NCI-H2107 treated with DMSO at 0.1 percent for 48 hours (cell line): ENCODE measurements at regions not wholly inside any gene's neighbourhood (a gene's known extent, or its start where the extent isn't known, plus 50 kb on each side); places are given as distances from the start of the nearest gene placed in this dataset.
"Not testable (repeated sequence)": the region's sequence is repeated elsewhere in the genome, so short reads cannot be mapped to it uniquely, and the experiment has no call there.

Source experiments
- DNase-seq: peaks from one replicate; lab custom pipeline; 2025; ENCODE audit not compliant: unreplicated experiment; lab: John Stamatoyannopoulos, UW

DNA sequence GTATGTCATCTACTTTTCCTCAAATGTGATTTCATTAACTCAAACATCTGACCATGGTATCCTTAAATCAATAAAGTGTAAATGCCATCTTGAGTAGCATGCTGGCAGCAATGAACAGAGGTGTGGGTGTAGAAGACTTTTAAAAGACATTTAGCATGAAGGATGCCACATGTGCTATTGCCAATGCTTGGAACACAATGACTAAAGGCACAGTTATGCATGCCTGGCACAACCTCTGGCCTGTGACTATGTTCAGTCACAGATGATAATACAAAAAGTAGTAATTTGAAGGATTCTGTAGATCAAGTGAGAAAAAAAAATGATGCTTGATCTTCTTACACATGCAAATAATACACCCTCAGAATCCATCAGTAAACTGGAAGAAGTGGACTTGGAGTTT, 938.9 kb upstream of the ADGRL4 start:
- no peak for DNase-seq

DNA sequence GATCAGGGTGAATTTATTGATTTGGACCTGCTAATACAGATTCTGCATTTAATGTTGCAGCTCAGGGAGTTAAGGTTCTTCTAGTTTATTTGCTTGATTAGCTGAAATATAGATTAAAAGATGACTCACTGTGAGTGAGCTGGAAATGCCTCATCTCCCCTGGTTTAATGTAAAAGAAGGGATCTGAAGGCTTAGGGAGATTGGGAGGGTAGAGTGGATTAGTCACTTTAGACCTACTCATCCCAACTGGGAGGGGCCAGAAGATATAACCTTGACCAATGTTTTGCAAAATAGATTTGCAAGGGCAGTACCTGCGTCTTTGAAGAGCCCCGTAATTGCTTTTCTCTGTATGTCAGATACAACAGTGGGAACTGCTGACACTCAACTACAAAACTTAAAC, 922.8 kb upstream of the ADGRL4 start:
- no peak for DNase-seq

DNA sequence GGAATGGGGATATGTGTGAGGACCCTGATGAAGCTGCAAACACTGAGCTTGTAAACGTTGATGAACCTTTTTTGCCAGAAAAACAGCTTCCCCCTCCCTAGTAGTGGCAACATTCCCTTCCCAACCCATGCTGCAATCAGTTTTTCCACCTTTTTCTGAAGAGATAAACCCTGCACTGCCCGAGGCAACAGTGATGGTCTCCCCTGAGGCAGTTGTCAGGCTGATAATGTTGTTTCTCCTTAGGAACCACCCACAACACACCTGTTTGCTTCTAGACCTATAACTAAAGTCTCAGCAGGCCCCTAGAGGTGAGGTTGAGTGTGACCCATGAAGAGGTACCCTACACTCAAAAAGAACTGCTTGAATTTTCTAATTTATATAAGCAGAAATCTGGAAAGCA, 922.4 kb upstream of the ADGRL4 start:
- no peak for DNase-seq

DNA sequence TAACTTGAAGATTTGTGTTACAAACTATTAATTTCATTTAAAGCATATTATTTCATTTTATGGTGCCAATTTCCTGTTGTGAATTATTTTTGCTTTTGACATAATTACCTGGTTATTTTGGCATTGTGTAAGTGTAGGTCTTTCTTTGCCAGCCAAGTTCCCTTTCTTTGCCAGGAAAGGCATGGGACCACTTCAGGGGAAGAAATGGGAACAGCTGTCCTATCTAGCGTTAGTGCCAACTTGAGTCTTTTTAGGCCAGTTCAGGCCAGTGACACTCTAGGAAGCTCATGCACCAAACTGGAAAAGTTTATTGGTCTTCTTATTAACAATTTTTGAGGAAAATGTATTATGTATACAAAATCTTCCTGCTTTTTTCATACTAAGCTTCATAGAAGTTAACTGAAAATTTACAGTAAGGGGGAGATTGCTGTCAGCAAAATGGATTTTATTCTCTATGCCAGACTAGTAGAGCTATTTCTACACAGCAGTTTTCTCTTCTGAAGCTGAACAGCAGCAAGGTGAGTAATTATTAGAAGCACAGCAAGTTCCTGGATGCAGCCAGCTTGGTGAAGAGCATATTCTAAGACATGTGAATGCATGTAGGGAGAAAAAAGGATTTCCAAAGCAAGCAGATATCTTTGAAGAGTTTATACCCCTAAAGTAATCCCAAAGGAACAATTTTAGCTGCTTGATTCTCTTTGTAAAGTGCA, 914.6 kb upstream of the ADGRL4 start:
- no peak for DNase-seq

DNA sequence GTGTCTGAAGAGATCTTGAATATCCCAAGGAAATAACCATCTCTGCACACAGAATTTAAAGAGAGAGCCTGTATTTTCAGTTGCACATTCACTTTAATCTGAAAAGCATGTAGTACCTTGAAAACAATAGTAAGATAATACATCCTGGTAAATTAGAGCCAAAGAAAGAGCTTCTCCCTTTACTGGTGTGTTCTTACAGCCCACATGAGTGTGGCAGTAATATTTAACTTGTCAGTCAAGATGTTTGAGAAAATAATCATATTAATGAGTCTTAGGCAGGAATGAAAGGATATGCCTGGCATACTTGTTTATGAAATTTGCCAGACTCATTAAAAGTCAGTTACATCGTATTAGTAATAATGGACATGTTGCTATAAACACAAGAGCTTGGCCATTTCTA, 908.4 kb upstream of the ADGRL4 start:
- no peak for DNase-seq

DNA sequence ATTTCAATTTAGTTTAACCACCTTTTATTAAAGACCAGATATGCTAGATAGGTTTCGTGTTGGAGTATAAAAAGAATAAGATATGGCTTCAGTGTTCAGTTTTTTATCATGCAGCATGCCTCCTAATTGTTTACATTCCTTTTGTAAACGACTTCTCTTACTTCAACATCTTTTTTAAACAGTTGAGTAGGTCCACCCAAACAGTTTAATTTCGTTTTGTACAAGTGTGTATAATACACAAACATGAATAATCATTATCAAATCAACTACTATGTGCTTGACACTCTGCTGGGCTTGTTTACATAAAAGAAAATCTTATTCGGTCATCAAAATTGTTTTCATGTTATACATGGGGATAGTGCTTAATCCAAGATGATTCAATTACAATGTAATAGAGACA, 906.3 kb upstream of the ADGRL4 start:
- no peak for DNase-seq

DNA sequence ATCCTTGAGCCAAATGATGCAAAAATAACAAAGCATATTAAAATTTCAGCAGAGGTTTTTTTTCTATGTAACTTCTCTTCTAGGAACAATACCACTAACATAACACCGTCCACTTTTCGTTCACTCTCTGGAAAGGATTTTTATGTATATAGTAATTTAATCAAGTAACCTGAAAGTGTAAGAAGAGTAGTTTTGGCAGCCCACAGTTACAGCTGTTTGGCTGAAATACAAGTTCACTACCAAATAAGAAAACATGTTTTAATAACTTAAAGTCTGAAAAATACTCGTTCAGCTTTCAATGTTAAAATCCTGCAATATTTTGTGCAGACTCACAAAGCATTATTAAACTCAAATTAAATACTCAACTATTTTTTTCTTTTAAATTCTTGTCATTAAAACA, 896.8 kb upstream of the ADGRL4 start:
- no peak for DNase-seq

DNA sequence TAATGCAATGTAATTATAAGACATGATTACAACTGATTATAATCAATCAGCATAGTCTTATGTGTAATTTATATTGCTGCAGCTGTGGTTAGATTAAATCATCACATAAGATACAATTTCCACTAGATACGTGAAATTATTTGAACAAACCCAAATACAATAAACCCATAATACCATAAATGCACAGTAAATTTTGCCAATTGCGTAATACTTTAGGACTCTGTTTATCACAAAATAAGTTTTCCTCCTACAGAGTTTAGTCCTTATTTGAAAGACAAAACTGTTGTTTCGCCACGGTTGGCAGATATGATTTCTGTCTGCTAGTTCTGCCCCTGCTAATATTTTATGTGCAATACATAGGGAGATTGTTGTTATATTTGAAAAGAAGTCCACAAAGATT, 895.9 kb upstream of the ADGRL4 start:
- no peak for DNase-seq

DNA sequence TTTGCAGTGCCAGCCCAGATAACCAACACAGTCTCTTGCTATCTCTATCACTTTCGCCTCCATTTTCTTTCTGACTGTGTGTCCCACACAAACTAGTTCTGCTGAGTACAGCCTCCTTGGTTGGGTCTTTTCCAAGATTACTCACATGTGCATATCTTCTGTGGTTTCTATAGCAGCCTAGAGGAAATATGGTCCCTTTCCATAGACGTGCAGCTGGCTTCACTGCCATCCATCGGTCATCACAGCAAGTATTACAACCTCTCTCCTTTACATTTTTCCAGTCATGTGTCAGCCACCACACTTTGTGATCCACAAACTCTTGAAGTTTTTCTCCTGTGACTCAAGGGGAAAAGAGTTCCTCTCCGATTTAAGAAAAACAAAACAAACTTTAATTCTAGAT, 893.4 kb upstream of the ADGRL4 start:
- DNase-seq: no peak

DNA sequence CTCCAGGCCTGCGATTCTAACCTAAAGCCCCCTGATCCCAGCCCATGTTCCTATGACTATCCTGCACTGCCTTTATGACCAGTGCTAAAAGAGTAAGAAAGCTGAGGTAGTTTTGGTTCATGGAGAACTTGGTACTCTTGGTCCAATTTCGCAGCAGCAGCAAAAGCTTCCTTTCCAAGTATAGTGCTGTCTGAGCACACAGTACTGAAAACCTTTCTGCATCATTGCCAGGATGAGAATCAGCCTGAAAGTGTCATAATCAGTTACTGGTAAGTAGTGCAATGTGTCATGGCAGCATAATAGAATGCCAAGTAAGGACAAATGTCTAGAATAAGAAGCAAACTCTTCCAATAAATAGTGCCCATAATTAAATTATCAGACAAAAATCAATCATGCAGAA, 889.6 kb upstream of the ADGRL4 start:
- DNase-seq: no peak

DNA sequence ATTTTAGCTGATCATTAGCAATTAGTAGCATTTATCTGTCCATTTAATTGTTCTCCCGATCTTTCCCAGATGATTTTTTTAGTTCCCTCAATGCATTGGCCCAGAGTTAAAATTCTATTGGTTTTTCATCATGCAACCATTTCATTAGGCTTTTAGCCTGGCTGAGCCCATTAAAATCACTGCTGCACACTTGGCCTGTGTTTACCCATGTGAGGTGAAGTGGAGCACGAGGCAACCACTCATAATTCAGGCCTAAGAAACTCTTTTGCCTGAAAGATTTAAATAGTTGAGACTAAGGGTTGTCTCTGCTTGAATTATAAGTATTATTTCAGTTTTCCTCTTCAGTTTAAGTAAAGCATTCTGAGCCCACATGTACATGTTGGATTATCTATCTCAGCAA, 889.0 kb upstream of the ADGRL4 start:
- DNase-seq: no peak

DNA sequence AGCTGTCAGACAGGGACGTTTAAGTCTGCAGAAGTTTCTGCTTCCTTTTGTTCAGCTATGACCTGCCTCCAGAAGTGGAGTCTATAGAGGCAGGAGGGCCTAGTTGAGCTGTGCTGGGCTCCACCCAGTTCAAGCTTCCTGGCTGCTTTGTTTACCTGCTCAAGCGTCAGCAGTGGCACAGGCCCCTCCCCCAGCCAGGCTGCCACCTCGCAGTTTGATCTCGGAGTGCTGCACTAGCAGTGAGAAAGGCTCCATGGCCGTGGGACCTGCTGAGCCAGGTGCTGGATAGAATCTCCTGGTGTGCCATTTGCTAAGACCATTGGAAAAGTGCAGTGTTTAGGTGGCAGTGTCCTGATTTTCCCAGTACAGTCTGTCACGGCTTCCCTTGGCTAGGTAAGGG, 887.6 kb upstream of the ADGRL4 start:
- not testable (repeated sequence) for DNase-seq

DNA sequence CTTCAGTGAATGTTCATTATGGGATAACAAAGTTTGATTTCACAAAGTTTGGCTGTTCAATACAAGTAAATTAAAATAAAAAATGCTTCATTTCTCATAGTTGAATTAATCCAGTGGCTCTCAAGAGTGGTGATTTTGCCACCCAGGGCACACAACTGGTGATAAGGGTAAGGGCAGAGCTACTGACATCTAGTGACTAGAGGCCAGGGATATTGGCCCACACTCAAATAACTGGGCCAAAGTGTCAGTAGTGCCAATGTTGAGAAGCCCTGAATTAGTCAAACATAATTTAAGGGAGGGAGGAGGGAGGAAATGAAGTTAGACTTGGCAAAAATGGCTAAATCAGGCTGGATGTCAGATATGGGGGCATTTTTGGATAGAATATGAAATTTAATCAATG, 880.5 kb upstream of the ADGRL4 start:
- DNase-seq: no peak

DNA sequence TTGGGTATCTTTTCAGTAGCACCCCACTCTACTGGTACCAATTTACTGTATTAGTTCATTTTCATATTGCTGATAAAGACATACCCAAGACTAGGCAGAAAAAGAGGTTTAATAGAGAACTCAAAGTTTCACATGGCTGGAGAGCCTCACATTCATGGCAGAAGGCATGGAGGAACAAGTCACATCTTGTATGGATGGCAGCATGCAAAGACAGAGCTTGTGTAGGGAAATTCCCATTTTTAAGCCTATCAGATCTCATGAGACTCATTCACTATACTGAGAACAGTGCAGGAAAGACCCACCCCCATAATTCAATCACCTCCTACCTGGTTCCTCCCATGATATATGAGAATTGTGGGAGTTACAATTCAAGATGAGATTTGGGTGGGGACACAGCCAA, 878.6 kb upstream of the ADGRL4 start:
- no peak for DNase-seq

DNA sequence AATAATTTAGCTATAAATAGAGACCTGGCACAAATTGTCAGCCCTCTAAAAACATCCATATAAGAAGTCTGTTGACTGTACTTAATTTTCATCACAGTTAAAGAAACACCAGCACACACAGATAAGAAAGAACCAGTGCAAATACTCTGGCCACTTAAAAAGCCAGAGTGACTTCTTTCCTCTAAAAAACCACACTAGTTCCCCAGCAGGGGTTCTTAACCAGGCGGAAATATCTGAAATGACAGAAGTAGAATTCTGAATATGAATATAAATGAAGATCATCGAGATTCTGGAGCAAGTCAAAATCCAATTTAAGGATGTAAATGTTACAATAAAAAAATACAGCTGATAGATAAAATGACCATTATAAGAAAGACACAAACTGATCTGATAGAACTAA, 870.6 kb upstream of the ADGRL4 start:
- no peak for DNase-seq

DNA sequence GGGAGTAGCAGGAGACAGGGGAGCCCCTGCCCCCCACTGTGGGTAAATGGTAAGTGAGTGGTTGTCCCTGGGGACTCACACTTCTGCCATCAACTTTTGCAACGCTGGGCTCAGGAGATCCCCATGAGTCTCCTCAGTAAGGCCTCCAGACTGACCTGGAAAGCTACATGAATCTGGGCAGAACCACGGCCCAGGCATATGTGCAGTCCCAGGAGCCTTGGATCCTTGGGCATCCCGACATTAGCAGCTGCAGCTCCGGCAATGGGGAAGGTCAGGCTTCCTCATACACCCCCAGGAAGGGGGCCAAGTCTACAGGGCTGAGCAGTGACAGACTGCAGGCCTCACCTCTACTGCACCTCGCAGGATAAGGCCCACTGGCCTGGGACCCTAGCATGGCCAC, 868.7 kb upstream of the ADGRL4 start:
- no peak for DNase-seq

DNA sequence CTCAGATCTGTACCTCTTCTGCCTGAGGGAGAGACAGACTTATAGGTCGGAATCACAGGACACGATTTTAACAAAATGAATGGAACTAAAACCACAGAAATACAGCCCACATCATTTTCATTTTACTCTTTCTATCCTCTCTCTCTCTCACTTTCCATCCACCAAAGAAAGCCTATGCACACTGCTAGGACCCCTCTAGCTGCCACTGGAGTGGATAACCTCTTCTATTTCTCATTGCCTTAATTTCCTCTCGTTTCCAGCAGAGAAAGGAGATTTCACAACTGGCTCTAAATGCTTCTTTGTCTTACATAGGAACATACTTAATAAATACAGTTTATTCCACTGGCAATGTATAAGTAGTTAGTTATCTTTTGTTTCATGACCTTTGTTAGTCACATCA, 867.8 kb upstream of the ADGRL4 start:
- DNase-seq: no peak

DNA sequence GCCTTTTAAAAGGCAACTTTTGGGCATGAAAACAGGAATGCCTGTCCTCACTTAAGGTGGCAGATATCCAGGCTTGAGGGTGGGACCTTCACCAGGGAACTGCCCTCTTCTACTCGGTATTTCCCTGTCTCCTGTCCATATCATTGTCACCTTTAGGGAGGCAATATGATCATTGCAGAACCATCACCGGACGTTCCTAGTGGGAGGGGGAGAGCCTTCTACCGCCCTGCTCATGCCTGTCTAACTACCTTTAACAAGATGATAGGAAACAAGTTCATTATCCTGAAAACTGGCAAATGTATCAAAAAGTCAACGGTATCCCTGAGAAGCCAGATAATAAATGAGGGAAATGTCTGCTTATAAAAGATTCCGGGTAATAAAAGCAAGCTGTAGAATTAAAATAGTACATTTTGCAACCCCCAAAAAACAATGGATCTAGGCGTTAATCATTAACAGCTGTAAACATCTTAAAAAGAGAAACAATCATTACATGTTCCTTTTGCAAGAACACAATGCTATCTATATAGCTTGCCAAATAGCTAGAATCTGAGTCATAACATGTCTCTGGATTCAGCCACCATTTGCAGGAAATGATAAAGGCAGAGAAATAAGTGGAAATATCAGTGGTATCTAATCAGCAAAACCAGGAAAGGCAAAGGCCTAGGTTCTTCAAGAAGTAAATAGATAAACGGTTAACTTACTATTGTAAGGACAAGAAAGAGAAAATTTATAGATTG, 852.9 kb upstream of the ADGRL4 start:
- DNase-seq: no peak

DNA sequence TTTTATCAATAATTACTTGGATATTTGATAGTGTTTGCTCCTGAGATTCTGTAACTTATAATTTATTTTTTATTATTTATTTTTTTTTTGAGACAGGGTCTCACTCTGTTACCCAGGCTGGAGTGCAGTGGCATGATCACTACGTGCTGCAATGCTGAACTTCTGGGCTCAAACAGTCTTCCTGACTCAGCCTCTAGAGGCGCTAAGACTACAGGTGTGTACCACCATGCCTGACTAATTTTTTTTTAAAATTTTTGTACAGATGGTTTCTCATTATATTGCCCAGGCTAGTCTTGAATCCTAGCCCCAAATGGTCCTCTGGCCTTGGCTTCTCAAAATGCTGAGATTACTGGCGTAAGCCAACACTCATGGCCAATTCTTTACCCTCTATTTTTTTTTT, 845.5 kb upstream of the ADGRL4 start:
- DNase-seq: no peak

DNA sequence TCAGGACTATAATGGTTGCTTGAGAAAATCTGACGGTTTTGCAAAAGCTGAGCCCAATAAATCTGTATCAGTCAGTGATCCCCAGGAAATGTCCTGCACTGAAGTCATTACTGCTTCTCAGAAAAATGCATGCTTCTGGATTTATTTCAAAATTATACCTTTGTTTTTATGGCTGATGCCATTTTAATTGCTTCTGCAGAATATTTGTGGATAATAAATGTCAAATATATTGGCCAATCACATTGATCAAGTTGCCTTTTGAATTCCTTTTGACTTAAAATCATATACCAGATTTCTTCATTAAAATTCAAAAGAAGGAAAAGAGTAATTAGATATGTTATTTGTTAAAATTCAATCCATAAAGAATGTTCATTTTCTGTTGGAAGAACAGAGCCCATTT, 842.9 kb upstream of the ADGRL4 start:
- DNase-seq: no peak

DNA sequence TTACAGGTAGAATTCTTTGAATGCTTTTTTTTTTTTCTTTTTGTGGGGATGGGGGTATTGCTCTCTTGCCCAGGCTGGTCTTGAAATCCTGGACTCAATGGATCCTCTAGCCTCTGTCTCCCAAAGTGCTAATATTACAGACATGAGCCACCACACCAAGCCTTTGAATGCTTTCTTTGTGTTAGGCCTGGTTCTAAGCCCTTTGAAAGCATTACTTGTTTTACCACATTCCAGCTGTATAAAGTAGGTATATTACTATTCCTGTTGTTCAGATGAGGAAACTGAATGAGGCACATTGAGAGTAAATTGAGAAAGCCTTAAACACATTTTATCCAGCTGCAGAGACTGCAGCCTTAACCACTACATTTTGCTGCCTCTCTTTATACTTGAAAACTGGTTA, 841.8 kb upstream of the ADGRL4 start:
- DNase-seq: no peak

DNA sequence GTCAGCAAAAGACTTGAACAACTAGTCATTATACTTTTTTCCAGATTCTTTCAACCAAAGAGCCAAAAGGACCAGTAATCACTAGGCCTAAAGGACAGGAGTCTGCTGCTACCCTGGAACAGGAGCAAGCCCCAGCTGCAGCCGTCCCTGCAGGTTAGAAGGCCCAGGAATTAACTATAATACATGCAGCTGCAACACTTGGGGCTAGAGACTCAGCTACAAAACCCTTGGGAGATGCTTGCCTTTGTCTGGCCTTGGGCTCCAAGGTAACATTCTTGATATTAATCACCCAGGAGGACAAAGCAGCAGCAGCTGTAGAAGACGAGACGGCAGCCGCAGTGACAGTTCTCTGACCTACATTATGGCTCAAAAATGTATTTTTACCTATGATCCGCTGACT, 841.2 kb upstream of the ADGRL4 start:
- DNase-seq: peak; percentile 77

DNA sequence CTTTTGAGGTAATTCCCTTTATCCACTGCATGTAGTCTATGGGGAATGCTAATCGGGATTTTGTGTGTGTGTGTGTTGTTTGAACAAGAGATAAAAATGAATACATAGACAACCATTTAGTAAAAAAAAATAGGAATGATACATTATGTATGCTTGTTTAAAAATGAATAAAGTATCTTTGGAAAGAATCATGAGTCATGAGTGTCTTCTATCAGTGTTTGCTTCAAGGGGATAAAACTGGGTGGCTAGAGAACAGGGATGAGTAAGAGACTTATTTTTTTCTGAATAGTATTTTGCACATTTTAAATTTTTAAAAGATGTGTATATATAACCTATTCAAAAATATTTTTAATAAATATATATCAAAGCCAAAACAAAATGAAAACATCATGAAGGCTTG, 839.4 kb upstream of the ADGRL4 start:
- no peak for DNase-seq
